IMR-90 (cell line): ENCODE measurements at regions not wholly inside any gene's neighbourhood (a gene's known extent, or its start where the extent isn't known, plus 50 kb on each side); places are given as distances from the start of the nearest gene placed in this dataset.

Source experiments
- ATAC-seq: fragments of 200-7000 bp; cut with Tn5 transposase; 2 replicates; pipeline ENCODE4 v1.9.1; 2020; ENCODE audit warnings: low read depth, mild to moderate bottlenecking, moderate library complexity
- BruUV-seq: library from RNA; stranded (reverse); fragments of 400-500 nt; replicated peaks from 2 replicates; lab custom pipeline; 2021; lab: Mats Ljungman, UMichigan
- CTCF ChIA-PET: fragments of 300-600 bp; formaldehyde crosslinking; extraction: SDS; loops from one replicate; lab custom pipeline; 2021; ENCODE audit warnings: antibody characterized with exemption; lab: Yijun Ruan, JAX
- POLR2A ChIA-PET: fragments of 300-600 bp; sonication (Branson Sonifier 250); formaldehyde crosslinking; loops from one replicate; lab custom pipeline; 2022; ENCODE audit warnings: antibody characterized with exemption; ENCODE audit not compliant: unreplicated experiment; lab: Charles Lee
- DNase-seq: peaks from one replicate; pipeline ENCODE4 v3.0.0; 2013
- H2AFZ ChIP-seq: replicated peaks from 2 replicates; pipeline ENCODE3; 2013; ENCODE audit warnings: low read length, mild to moderate bottlenecking; ENCODE audit not compliant: poor library complexity
- H2AK5ac ChIP-seq: 2 replicates; pipeline ENCODE4 v1.6.1; 2013; ENCODE audit warnings: low read depth, low read length, inconsistent platforms
- H2AK9ac ChIP-seq: replicated peaks from 2 replicates; pipeline ENCODE3; 2013; ENCODE audit warnings: mild to moderate bottlenecking, low read depth, low read length, moderate library complexity; ENCODE audit not compliant: poor library complexity
- H2BK120ac ChIP-seq: 2 replicates; pipeline ENCODE4 v1.6.1; 2013; ENCODE audit warnings: low read depth, low read length, inconsistent platforms
- H2BK15ac ChIP-seq: 3 replicates; pipeline ENCODE4 v1.6.1; 2013; ENCODE audit warnings: low read depth, low read length, inconsistent platforms
- H2BK20ac ChIP-seq: 2 replicates; pipeline ENCODE4 v1.6.1; 2013; ENCODE audit warnings: low read depth, mild to moderate bottlenecking, inconsistent platforms, low read length, moderate library complexity
- H2BK5ac ChIP-seq: 2 replicates; pipeline ENCODE4 v1.6.1; 2013; ENCODE audit warnings: mild to moderate bottlenecking, low read depth, low read length, inconsistent platforms; ENCODE audit not compliant: poor library complexity, severe bottlenecking
- H3K14ac ChIP-seq: replicated peaks from 2 replicates; pipeline ENCODE4 v1.6.1; 2013; ENCODE audit warnings: low read depth, low read length, inconsistent platforms
- H3K18ac ChIP-seq: 2 replicates; pipeline ENCODE4 v1.6.1; 2013; ENCODE audit warnings: low read depth, low read length, control low read depth
- H3K23ac ChIP-seq: 2 replicates; pipeline ENCODE4 v1.6.1; 2013; ENCODE audit warnings: low read depth, low read length, inconsistent platforms
- H3K27ac ChIP-seq: 2 replicates; pipeline ENCODE4 v1.5.1; 2013; ENCODE audit warnings: mild to moderate bottlenecking, control low read depth, low read length; ENCODE audit not compliant: insufficient read depth
- H3K27me3 ChIP-seq: 2 replicates; pipeline ENCODE4 v1.6.1; 2013; ENCODE audit warnings: low read length; ENCODE audit not compliant: control insufficient read depth, insufficient read depth
- H3K36me3 ChIP-seq: 2 replicates; pipeline ENCODE4 v1.6.1; 2013; ENCODE audit warnings: low read length, mixed read lengths; ENCODE audit not compliant: control insufficient read depth, insufficient read depth
- H3K4ac ChIP-seq: 2 replicates; pipeline ENCODE4 v1.6.1; 2013; ENCODE audit warnings: low read depth, low read length, inconsistent platforms
- H3K4me1 ChIP-seq: 2 replicates; pipeline ENCODE4 v1.6.1; 2013; ENCODE audit warnings: low read length, mixed read lengths; ENCODE audit not compliant: control insufficient read depth, insufficient read depth
- H3K4me2 ChIP-seq: 2 replicates; pipeline ENCODE4 v1.6.1; 2013; ENCODE audit warnings: low read depth, mild to moderate bottlenecking, control low read depth, low read length, moderate library complexity
- H3K4me3 ChIP-seq: 2 replicates; pipeline ENCODE4 v1.5.1; 2013; ENCODE audit warnings: low read depth, mild to moderate bottlenecking, control low read depth, low read length, moderate library complexity; ENCODE audit not compliant: insufficient read depth
- H3K56ac ChIP-seq: 2 replicates; pipeline ENCODE4 v1.6.1; 2013; ENCODE audit warnings: low read length, inconsistent platforms; ENCODE audit not compliant: insufficient read depth; ENCODE audit errors: extremely low read depth
- H3K79me1 ChIP-seq, 2 experiments: 2 replicates each; pipeline ENCODE4 v1.6.1; 2013; ENCODE audit warnings: low read length in 2 of 2, inconsistent platforms in 1 of 2, low read depth in 1 of 2
- H3K9ac ChIP-seq: 2 replicates; pipeline ENCODE4 v1.6.1; 2013; ENCODE audit warnings: low read depth, low read length, control low read depth
- H3K9me1 ChIP-seq: 2 replicates; pipeline ENCODE4 v1.6.1; 2013; ENCODE audit warnings: low read length, inconsistent platforms; ENCODE audit not compliant: insufficient read depth
- H3K9me3 ChIP-seq: 2 replicates; pipeline ENCODE4 v1.6.1; 2013; ENCODE audit warnings: low read length; ENCODE audit not compliant: control insufficient read depth, insufficient read depth
- H4K20me1 ChIP-seq: 2 replicates; pipeline ENCODE4 v1.6.1; 2013; ENCODE audit warnings: low read length, inconsistent platforms; ENCODE audit not compliant: insufficient read depth
- H4K5ac ChIP-seq: 2 replicates; pipeline ENCODE4 v1.6.1; 2013; ENCODE audit warnings: mild to moderate bottlenecking, low read depth, low read length, control low read depth
- H4K8ac ChIP-seq, 2 experiments: 2 replicates each; pipeline ENCODE4 v1.6.1; 2013; ENCODE audit warnings: low read depth in 2 of 2, low read length in 2 of 2, control low read depth in 1 of 2, inconsistent platforms in 1 of 2
- H4K91ac ChIP-seq: 2 replicates; pipeline ENCODE4 v1.6.1; 2013; ENCODE audit warnings: low read depth, low read length, inconsistent platforms; ENCODE audit not compliant: insufficient read depth
- NFE2L2 ChIP-seq: fragments of 150-350 bp; IDR thresholded peaks from 2 replicates; pipeline ENCODE4 v1.6.1; 2016; ENCODE audit warnings: low read depth, mild to moderate bottlenecking, low read length
- RFX5 ChIP-seq: IDR thresholded peaks from 2 replicates; pipeline ENCODE4 v1.8.0; 2012; ENCODE audit warnings: low read depth, mild to moderate bottlenecking, low read length, moderate library complexity
- SMC3 ChIP-seq: fragments of 150-350 bp; IDR thresholded peaks from 2 replicates; pipeline ENCODE4 v1.6.1; 2016; ENCODE audit warnings: low read depth, mild to moderate bottlenecking, antibody characterized with exemption, low read length, moderate library complexity
- dilution Hi-C: fragments of 300-500 bp; cut with HindIII; formaldehyde crosslinking; loops from one replicate; pipeline ENCODE4 v1.14.3; 2018; ENCODE audit warnings: low sequenced_read_pairs; ENCODE audit not compliant: unreplicated experiment
- in situ Hi-C: fragments of 300-500 bp; cut with MboI; formaldehyde crosslinking; loops from 3 replicates; pipeline ENCODE4 v1.14.3; 2019; ENCODE audit warnings: low sequenced_read_pairs, inconsistent platforms, mixed read lengths
- intact Hi-C: fragments of 100-400 bp; cut with micrococcal nuclease; formaldehyde crosslinking; loops from 2 replicates; pipeline ENCODE4 v1.10.0; 2022

GRCh38 chr12:38523920-38524319, 207.3 kb downstream of the ALG10B start:
- Histone ChIP-seq H3K27me3 (no peaks in the 10 kb centered on the region), H4K91ac (no peak overlapping the region), H2BK20ac (no peak overlapping the region), H3K4me3 (no peak overlapping the region), H3K9me3 (no peaks in the 10 kb centered on the region; the same call in 1 of the 2 replicates), H3K18ac (no peak overlapping the region), H4K8ac (no peak overlapping the region), H2AK9ac (no peak overlapping the region), H3K9me1 (no peaks in the 10 kb centered on the region), H2BK5ac (no peak overlapping the region), H3K4me2 (no peak overlapping the region), H3K23ac (no peak overlapping the region), H3K79me1 (no peaks in the 10 kb centered on the region), H3K9ac (no peak overlapping the region), H4K5ac (no peak overlapping the region), H2AFZ (no peak overlapping the region), H2AK5ac (no peak overlapping the region), H3K4me1 (no peaks in the 10 kb centered on the region), H3K14ac (no peak overlapping the region), H2BK120ac (no peak overlapping the region), H3K56ac (no peak overlapping the region), H4K20me1 (no peaks in the 10 kb centered on the region), H3K4ac (no peak overlapping the region), H3K36me3 (no peaks in the 10 kb centered on the region), H2BK15ac (no peak overlapping the region), H3K27ac (no peak overlapping the region)
- POLR2A ChIA-PET: no interaction called here
- BruUV-seq: no TSS peak
- dilution Hi-C loops (no loop called here), in situ Hi-C loops (no loop called here), intact Hi-C loops (no loop called here)
- TF ChIP-seq RFX5 (no peak), NFE2L2 (no peak), SMC3 (no peak)
- CTCF ChIA-PET: no interaction called here
- DNase-seq: no peak
- no peak for ATAC-seq
